SK-N-SH treated with all-trans-retinoic acid at 6 μM for 48 hours (cell line): ENCODE measurements at regions not wholly inside any gene's neighbourhood (a gene's known extent, or its start where the extent isn't known, plus 50 kb on each side); places are given as distances from the start of the nearest gene placed in this dataset.

Source experiments
- ISL1 ChIP-seq: fragments of 250-450 bp; sonication (Bioruptor Pico); IDR thresholded peaks from 2 replicates; pipeline ENCODE4 v2.1.2; 2022; ENCODE audit warnings: mild to moderate bottlenecking, moderate library complexity
- PPARA ChIP-seq: fragments of 250-450 bp; sonication (Bioruptor Pico); IDR thresholded peaks from 2 replicates; pipeline ENCODE4 v1.5.0; 2020; ENCODE audit warnings: mild to moderate bottlenecking, borderline replicate concordance
- RARB ChIP-seq: fragments of 250-450 bp; sonication (Bioruptor Pico); IDR thresholded peaks from 2 replicates; pipeline ENCODE4 v1.8.0; 2021; ENCODE audit warnings: mild to moderate bottlenecking, moderate library complexity
- SNAI2 ChIP-seq: fragments of 250-450 bp; sonication (Bioruptor Pico); IDR thresholded peaks from 2 replicates; pipeline ENCODE4 v1.5.0; 2020; ENCODE audit warnings: mild to moderate bottlenecking, moderate library complexity
- TCF4 ChIP-seq: fragments of 250-450 bp; sonication (Bioruptor Pico); IDR thresholded peaks from 2 replicates; pipeline ENCODE4 v1.8.0; 2021; ENCODE audit warnings: mild to moderate bottlenecking, moderate library complexity, borderline replicate concordance
- ZC3H10 ChIP-seq: fragments of 250-450 bp; sonication (Bioruptor Pico); IDR thresholded peaks from 2 replicates; pipeline ENCODE4 v1.5.1; 2021; ENCODE audit warnings: mild to moderate bottlenecking, moderate library complexity
- ZFP3 ChIP-seq: fragments of 250-450 bp; sonication (Bioruptor Pico); IDR thresholded peaks from 2 replicates; pipeline ENCODE4 v1.5.0; 2020; ENCODE audit warnings: mild to moderate bottlenecking, moderate library complexity
- TF ChIP-seq, protein P1 (sequence below): fragments of 250-450 bp; sonication (Bioruptor Pico); IDR thresholded peaks from 2 replicates; pipeline ENCODE4 v1.8.0; 2021; ENCODE audit warnings: low read depth, mild to moderate bottlenecking, moderate library complexity, borderline replicate concordance
- TF ChIP-seq, protein P2 (sequence below): fragments of 250-450 bp; sonication (Bioruptor Pico); IDR thresholded peaks from 2 replicates; pipeline ENCODE4 v1.8.0; 2020; ENCODE audit warnings: mild to moderate bottlenecking, moderate library complexity, borderline replicate concordance

DNA sequence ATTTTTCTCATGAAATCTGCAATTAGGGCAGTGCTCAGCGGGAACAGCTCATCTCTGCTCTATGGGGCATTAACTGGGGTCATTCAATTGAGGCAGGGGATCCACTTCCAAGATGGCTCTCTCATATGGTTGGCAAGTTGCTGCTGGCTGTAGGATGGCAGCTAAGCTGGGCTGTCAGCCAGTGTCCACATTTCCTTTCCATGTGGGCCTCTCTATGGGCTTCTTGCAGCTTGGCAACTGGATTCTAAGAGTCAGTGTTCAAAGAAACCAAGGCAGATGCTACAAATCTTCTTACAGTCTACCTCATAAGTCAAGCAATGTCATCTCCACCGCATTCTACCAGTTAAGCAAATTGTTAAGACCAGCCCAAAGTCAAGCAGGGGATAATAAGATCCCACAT is 50.3 kb upstream of the TMCC3 start:
- TF ChIP-seq, protein P1, sequence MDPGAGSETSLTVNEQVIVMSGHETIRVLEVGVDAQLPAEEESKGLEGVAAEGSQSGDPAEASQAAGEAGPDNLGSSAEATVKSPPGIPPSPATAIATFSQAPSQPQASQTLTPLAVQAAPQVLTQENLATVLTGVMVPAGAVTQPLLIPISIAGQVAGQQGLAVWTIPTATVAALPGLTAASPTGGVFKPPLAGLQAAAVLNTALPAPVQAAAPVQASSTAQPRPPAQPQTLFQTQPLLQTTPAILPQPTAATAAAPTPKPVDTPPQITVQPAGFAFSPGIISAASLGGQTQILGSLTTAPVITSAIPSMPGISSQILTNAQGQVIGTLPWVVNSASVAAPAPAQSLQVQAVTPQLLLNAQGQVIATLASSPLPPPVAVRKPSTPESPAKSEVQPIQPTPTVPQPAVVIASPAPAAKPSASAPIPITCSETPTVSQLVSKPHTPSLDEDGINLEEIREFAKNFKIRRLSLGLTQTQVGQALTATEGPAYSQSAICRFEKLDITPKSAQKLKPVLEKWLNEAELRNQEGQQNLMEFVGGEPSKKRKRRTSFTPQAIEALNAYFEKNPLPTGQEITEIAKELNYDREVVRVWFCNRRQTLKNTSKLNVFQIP (CRISPR knock-in tag), result no peak
- TF ChIP-seq RARB (CRISPR knock-in tag) (no peak), ZFP3 (CRISPR knock-in tag) (no peak), SNAI2 (CRISPR knock-in tag) (no peak), ISL1 (no peak), ZC3H10 (CRISPR knock-in tag) (no peak), TCF4 (CRISPR knock-in tag) (no peak), PPARA (CRISPR knock-in tag) (no peak)
- TF ChIP-seq, protein P2, sequence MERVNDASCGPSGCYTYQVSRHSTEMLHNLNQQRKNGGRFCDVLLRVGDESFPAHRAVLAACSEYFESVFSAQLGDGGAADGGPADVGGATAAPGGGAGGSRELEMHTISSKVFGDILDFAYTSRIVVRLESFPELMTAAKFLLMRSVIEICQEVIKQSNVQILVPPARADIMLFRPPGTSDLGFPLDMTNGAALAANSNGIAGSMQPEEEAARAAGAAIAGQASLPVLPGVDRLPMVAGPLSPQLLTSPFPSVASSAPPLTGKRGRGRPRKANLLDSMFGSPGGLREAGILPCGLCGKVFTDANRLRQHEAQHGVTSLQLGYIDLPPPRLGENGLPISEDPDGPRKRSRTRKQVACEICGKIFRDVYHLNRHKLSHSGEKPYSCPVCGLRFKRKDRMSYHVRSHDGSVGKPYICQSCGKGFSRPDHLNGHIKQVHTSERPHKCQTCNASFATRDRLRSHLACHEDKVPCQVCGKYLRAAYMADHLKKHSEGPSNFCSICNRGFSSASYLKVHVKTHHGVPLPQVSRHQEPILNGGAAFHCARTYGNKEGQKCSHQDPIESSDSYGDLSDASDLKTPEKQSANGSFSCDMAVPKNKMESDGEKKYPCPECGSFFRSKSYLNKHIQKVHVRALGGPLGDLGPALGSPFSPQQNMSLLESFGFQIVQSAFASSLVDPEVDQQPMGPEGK (CRISPR knock-in tag), result no peak
